Uterus (tissue), 3 donors: ENCODE measurements at regions not wholly inside any gene's neighbourhood (a gene's known extent, or its start where the extent isn't known, plus 50 kb on each side); places are given as distances from the start of the nearest gene placed in this dataset.

Experiments
- DNase-seq, 2 donors: peaks; one replicate each; pipeline ENCODE4 v3.0.0-alpha.2; 2019 to 2020
- H3K27ac ChIP-seq, 2 donors: fragments of 200-600 bp; sonication (generic); 1 replicate in 1 of 2; 2 replicates in 1 of 2; pipeline ENCODE4 v1.5.1; 2016 to 2018
- H3K27me3 ChIP-seq, 2 donors: fragments of 200-600 bp; sonication (generic); one replicate each; pipeline ENCODE4 v1.5.1; 2018 to 2019; ENCODE audit warnings: control low read depth in 1 of 2
- H3K36me3 ChIP-seq, 2 donors: fragments of 200-600 bp; sonication (generic); one replicate each; pipeline ENCODE4 v1.5.1; 2019; ENCODE audit warnings: control low read depth in 1 of 2
- H3K4me1 ChIP-seq, 2 donors: fragments of 200-600 bp; sonication (generic); one replicate each; pipeline ENCODE4 v1.5.1; 2018 to 2019; ENCODE audit warnings: control low read depth in 1 of 2
- H3K4me3 ChIP-seq, 2 donors: fragments of 200-600 bp; sonication (generic); 1 replicate in 1 of 2; 2 replicates in 1 of 2; pipeline ENCODE4 v1.5.1; 2018 to 2019; ENCODE audit warnings: mild to moderate bottlenecking in 1 of 2
- H3K9me3 ChIP-seq, 2 donors: fragments of 200-600 bp; sonication (generic); one replicate each; pipeline ENCODE4 v1.5.1; 2019; ENCODE audit warnings: control low read depth in 1 of 2
- CTCF ChIP-seq, 4 experiments: fragments of 200-600 bp in 2 of 4; fragments of 450-650 bp in 2 of 4; sonication (generic) in 2 of 4; IDR thresholded peaks; one replicate each; pipeline ENCODE4 v1.5.1; 2016 to 2019; ENCODE audit warnings: antibody characterized with exemption in 4 of 4, mild to moderate bottlenecking in 2 of 4, moderate library complexity in 1 of 4
- POLR2A ChIP-seq, 2 donors: fragments of 450-650 bp; IDR thresholded peaks; one replicate each; pipeline ENCODE4 v1.6.1; 2016; ENCODE audit warnings: antibody characterized with exemption in 2 of 2, mild to moderate bottlenecking in 1 of 2, moderate library complexity in 1 of 2
- intact Hi-C: fragments of 100-400 bp; cut with DNase I; formaldehyde crosslinking; loops from one replicate; pipeline ENCODE4 v1.15.1; 2023; ENCODE audit warnings: low total_unique reads
- donor health status: DM: yes; HTN: yes; CAD: no.

GRCh38 chr2:236965021-236965840, 120.5 kb upstream of the COPS8 start:
- no peak overlapping the region for H3K27ac ChIP-seq
- no peaks in the 10 kb centered on the region for H3K36me3 ChIP-seq
- TF ChIP-seq CTCF (IDR thresholded peaks at IDR 0.05) (no peak), POLR2A (IDR thresholded peaks at IDR 0.05) (no peak)
- no peak overlapping the region for H3K4me3 ChIP-seq
- no peaks in the 10 kb centered on the region for H3K27me3 ChIP-seq
- no peaks in the 10 kb centered on the region for H3K9me3 ChIP-seq
- intact Hi-C loops, result no loop called here
- no peak for DNase-seq
- H3K4me1 ChIP-seq, result no peaks in the 10 kb centered on the region

GRCh38 chr2:236965841-236966096, 119.9 kb upstream of the COPS8 start:
- Histone ChIP-seq H3K36me3 (no peaks in the 10 kb centered on the region), H3K9me3 (no peaks in the 10 kb centered on the region), H3K4me1 (no peaks in the 10 kb centered on the region), H3K27me3 (no peaks in the 10 kb centered on the region), H3K27ac (no peak overlapping the region), H3K4me3 (no peak overlapping the region)
- no peak for DNase-seq
- TF ChIP-seq CTCF (IDR thresholded peaks at IDR 0.05) (no peak), POLR2A (IDR thresholded peaks at IDR 0.05) (no peak)
- intact Hi-C loops, result no loop called here

- Histone ChIP-seq H3K27me3 (no peaks in the 10 kb centered on the region), H3K4me3 (no peak overlapping the region), H3K4me1 (no peaks in the 10 kb centered on the region), H3K36me3 (no peaks in the 10 kb centered on the region), H3K27ac (no peak overlapping the region), H3K9me3 (no peaks in the 10 kb centered on the region)
- no peak for DNase-seq
- no peak for TF ChIP-seq POLR2A (IDR thresholded peaks at IDR 0.05)
- TF ChIP-seq CTCF (IDR thresholded peaks at IDR 0.05), result no peak
- intact Hi-C loops, result no loop called here
These were observed 118.2 kb upstream of the COPS8 start for GRCh38 chr2:236967499-236967783.

GRCh38 chr2:236968101-236968879, 117.4 kb upstream of the COPS8 start:
- H3K36me3 ChIP-seq, result no peaks in the 10 kb centered on the region
- no peaks in the 10 kb centered on the region for H3K4me1 ChIP-seq
- H3K4me3 ChIP-seq, result no peak overlapping the region
- DNase-seq, result no peak
- H3K27ac ChIP-seq, result no peak overlapping the region
- H3K9me3 ChIP-seq, result no peaks in the 10 kb centered on the region
- TF ChIP-seq POLR2A (IDR thresholded peaks at IDR 0.05) (no peak), CTCF (IDR thresholded peaks at IDR 0.05) (no peak)
- H3K27me3 ChIP-seq, result no peaks in the 10 kb centered on the region
- intact Hi-C loops, result no loop called here

GRCh38 chr2:236968880-236969534, 116.7 kb upstream of the COPS8 start:
- H3K9me3 ChIP-seq, result no peaks in the 10 kb centered on the region
- no peak for DNase-seq
- intact Hi-C loops, result no loop called here
- H3K4me3 ChIP-seq, result no peak overlapping the region
- H3K27ac ChIP-seq, result no peak overlapping the region
- no peaks in the 10 kb centered on the region for H3K4me1 ChIP-seq
- TF ChIP-seq POLR2A (IDR thresholded peaks at IDR 0.05) (no peak), CTCF (IDR thresholded peaks at IDR 0.05) (no peak)
- no peaks in the 10 kb centered on the region for H3K36me3 ChIP-seq
- no peaks in the 10 kb centered on the region for H3K27me3 ChIP-seq
